ENCODE measurements at regions not wholly inside any gene's neighbourhood (a gene's known extent, or its start where the extent isn't known, plus 50 kb on each side); places are given as distances from the start of the nearest gene placed in this dataset.

GRCh38 chr7:51607447-51607846, 290.8 kb upstream of the COBL start:
- Histone ChIP-seq H3K27ac (ENCODE audit: low read depth, low read length) (no peak overlapping the region), H3K27me3 (ENCODE audit: control insufficient read depth, low read length) (no peaks in the 10 kb centered on the region), H3K4me1 (ENCODE audit: control insufficient read depth, low read length) (no peaks in the 10 kb centered on the region), H3K9me3 (ENCODE audit: control insufficient read depth, insufficient read depth, low read length) (peaks cover 4% of the 10 kb centered on the region; the same call in 1 of the 2 replicates), H3K9me2 (replicated peaks; ENCODE audit: control insufficient read depth, low read length) (no peaks in the 10 kb centered on the region), H4K20me1 (ENCODE audit: control insufficient read depth, insufficient read depth, low read depth, low read length) (no peaks in the 10 kb centered on the region), H3K36me3 (ENCODE audit: control insufficient read depth, low read length) (no peaks in the 10 kb centered on the region), H3F3A (ENCODE audit: control insufficient read depth, insufficient read depth) (no peaks in the 10 kb centered on the region), H3K4me3 (ENCODE audit: low read length) (no peak overlapping the region), H3K79me2 (ENCODE audit: control insufficient read depth, low read length) (no peaks in the 10 kb centered on the region), H3K4me2 (ENCODE audit: low read length) (no peak overlapping the region)
- no peak for TF ChIP-seq EZH2phosphoT487 (IDR thresholded peaks at IDR 0.05; ENCODE audit: borderline replicate concordance, low read length)
- no peak for TF ChIP-seq CTCF (IDR thresholded peaks at IDR 0.05; ENCODE audit: low read depth, low read length, poor library complexity, severe bottlenecking)

DNA sequence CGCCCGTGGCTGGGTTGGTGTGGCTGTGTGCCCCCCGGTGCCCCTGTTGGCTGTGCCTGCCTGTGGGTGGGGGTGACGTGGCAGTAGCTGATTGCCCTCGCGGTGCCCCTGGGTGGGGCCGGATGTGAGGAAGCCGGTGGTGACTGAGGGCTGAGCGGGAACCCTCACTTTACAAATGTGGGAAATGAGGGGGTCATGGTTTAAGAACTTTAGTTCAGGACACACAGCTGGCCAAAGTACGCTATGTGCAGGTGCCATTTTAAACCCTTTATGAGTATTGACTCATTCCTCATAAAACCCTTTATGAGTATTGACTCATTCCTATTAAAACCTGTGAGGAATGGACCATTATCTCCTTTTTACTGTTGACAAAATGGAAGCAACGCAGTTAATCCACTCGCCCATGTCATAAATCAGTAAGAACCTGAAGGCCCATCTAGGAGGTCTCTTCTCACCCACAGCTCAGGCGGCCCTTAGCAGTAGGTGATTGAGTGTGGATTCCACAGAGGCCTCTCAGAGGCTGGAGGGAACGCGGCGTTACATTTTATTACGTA, 290.1 kb upstream of the COBL start:
- H4K20me1 ChIP-seq (ENCODE audit: control insufficient read depth, insufficient read depth, low read depth, low read length) = no peaks in the 10 kb centered on the region
- H3K27ac ChIP-seq (ENCODE audit: low read depth, low read length) = no peak overlapping the region
- no peaks in the 10 kb centered on the region for H3K36me3 ChIP-seq (ENCODE audit: control insufficient read depth, low read length)
- no peak for TF ChIP-seq EZH2phosphoT487 (IDR thresholded peaks at IDR 0.05; ENCODE audit: borderline replicate concordance, low read length)
- no peak for TF ChIP-seq CTCF (IDR thresholded peaks at IDR 0.05; ENCODE audit: low read depth, low read length, poor library complexity, severe bottlenecking)
- H3K9me3 ChIP-seq (ENCODE audit: control insufficient read depth, insufficient read depth, low read length) = peaks cover 5% of the 10 kb centered on the region; the same call in 1 of the 2 replicates
- H3K27me3 ChIP-seq (ENCODE audit: control insufficient read depth, low read length) = no peaks in the 10 kb centered on the region
- H3K4me2 ChIP-seq (ENCODE audit: low read length) = no peak overlapping the region
- no peaks in the 10 kb centered on the region for H3K79me2 ChIP-seq (ENCODE audit: control insufficient read depth, low read length)
- no peaks in the 10 kb centered on the region for H3K9me2 ChIP-seq (replicated peaks; ENCODE audit: control insufficient read depth, low read length)
- no peaks in the 10 kb centered on the region for H3K4me1 ChIP-seq (ENCODE audit: control insufficient read depth, low read length)
- no peaks in the 10 kb centered on the region for H3F3A ChIP-seq (ENCODE audit: control insufficient read depth, insufficient read depth)
- no peak overlapping the region for H3K4me3 ChIP-seq (ENCODE audit: low read length)

GRCh38 chr7:51602376-51602775, 285.8 kb upstream of the COBL start:
- Histone ChIP-seq H3K27ac (ENCODE audit: low read depth, low read length) (no peak overlapping the region), H3K36me3 (ENCODE audit: control insufficient read depth, low read length) (no peaks in the 10 kb centered on the region), H3K4me3 (ENCODE audit: low read length) (no peak overlapping the region), H3K9me2 (replicated peaks; ENCODE audit: control insufficient read depth, low read length) (no peaks in the 10 kb centered on the region), H3K27me3 (ENCODE audit: control insufficient read depth, low read length) (no peaks in the 10 kb centered on the region), H3K4me2 (ENCODE audit: low read length) (no peak overlapping the region), H4K20me1 (ENCODE audit: control insufficient read depth, insufficient read depth, low read depth, low read length) (no peaks in the 10 kb centered on the region), H3K9me3 (ENCODE audit: control insufficient read depth, insufficient read depth, low read length) (peaks cover 7% of the 10 kb centered on the region; the same call in 1 of the 2 replicates), H3F3A (ENCODE audit: control insufficient read depth, insufficient read depth) (no peaks in the 10 kb centered on the region), H3K4me1 (ENCODE audit: control insufficient read depth, low read length) (no peaks in the 10 kb centered on the region), H3K79me2 (ENCODE audit: control insufficient read depth, low read length) (no peaks in the 10 kb centered on the region)
- TF ChIP-seq CTCF (IDR thresholded peaks at IDR 0.05; ENCODE audit: low read depth, low read length, poor library complexity, severe bottlenecking) = no peak
- no peak for TF ChIP-seq EZH2phosphoT487 (IDR thresholded peaks at IDR 0.05; ENCODE audit: borderline replicate concordance, low read length)

All from DOHH2 (cell line).